CD4-positive, alpha-beta T cell treated with Interleukin-4 for 1 hour (primary cell): ENCODE measurements at regions not wholly inside any gene's neighbourhood (a gene's known extent, or its start where the extent isn't known, plus 50 kb on each side); places are given as distances from the start of the nearest gene placed in this dataset.

Experiments used
- DNase-seq, 2 donors: peaks; one replicate each; pipeline ENCODE4 v3.0.0-alpha.2; 2020 to 2022

GRCh38 chr5:54671681-54672080, 154.1 kb downstream of the SNX18 start:
- DNase-seq: no peak

DNA sequence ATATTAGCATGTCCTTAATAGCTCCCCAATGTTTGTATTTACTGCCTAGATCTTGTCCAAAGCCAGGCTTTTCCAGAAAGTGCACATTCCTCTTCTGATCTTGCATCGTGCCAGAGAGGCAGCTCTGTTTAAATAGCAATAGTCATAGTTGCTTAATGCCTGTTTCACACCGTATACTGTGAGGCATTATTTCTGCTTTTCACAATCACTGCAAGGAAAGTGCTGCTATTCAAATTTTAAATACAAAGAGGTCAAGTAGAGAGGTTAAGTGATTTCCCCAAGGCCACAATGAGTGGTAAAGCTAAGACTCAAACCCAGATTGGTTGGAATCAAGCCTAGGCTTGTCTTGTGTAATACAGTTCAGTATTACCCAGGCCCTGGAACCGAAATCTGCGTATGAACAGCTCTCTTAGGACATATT, 153.6 kb downstream of the SNX18 start:
- peak in 1 of 2 donors; percentile 26 for DNase-seq

DNA sequence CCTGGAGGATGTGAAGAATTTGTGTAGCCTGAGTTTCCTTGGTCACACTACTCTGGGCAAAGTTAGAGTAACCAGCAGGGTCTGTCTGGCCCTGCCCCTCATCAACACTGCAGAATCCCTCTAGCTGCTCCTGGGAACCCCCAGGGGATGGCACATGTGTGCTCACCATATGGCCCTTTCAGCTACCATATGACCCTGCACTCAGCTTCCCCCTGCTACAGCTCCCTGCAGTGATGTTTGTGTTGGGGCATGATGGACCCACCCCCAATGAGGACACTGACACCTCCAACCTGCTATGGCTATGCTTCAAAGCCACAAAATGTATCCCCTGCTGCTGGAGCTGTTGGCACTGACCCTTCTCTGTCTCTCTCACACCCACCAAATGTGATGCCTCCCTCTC, 152.7 kb downstream of the SNX18 start:
- DNase-seq: no peak

GRCh38 chr5:54669845-54670244, 152.3 kb downstream of the SNX18 start:
- no peak for DNase-seq

- no peak for DNase-seq
These were observed 151.7 kb downstream of the SNX18 start for GRCh38 chr5:54669285-54669684.

- DNase-seq: no peak
These were observed 150.5 kb downstream of the SNX18 start for GRCh38 chr5:54668096-54668495.

- DNase-seq: no peak
These were observed 149.6 kb downstream of the SNX18 start for GRCh38 chr5:54667136-54667535.

GRCh38 chr5:54663866-54664265, 146.3 kb downstream of the SNX18 start:
- no peak for DNase-seq

DNA sequence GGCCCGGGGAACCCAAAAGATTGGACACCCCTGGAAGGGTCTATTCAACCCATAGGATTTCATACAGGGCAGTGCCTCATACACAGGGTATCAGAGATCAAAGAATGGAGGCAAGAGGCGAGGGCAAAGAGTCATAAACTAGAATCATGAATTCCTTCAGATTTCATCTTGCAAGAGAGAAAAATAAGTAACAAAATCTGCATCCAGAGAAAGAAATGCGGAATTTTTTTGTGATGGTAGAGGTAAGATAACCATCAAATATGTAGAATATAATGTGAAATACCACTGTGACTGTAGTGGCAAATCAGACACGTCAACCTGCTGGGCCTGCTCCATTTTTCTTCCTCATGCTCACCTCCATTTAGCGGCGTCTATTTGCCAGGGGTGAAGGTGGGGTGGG, 143.6 kb downstream of the SNX18 start:
- no peak for DNase-seq

GRCh38 chr5:54659700-54660131, 142.2 kb downstream of the SNX18 start:
- DNase-seq: no peak

DNA sequence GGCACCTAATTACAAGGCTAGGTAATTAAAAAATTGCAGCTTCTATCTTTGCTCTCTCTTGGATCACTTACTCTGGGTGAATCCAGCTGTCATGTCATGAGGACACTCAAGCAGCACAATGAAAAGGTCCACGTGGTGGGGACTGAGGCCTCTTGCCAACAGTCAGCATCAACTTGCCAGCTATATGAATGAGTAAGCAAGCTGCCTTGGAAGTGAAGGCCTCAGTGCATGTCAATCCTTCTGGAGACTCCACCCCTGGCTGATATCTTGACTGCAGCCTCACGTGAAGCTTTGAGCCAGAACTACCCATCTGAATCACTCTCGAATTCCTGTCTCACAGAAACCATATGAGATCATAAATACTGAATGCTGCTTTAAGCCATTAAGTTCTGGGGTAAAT, 140.5 kb downstream of the SNX18 start:
- no peak for DNase-seq

GRCh38 chr5:54656261-54656728, 138.7 kb downstream of the SNX18 start:
- DNase-seq: no peak

DNA sequence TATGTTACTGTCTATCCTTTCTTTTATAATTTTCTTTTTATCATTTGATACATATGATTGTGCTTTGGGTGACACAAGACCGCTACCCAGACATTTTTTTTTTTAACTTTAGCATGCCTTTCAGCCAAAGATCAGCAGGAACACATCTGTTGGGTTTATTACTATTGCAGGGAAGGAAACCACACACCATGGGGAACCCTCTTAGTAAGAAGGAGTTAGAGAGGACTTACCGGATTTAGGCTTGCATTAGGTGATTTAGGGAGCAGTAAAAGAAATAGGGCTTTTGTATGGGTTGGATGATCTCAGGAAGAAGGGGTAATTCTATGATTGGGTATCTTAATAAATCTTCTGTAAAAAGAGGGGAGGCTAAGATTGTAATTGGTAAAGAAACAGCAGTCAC, 138.2 kb downstream of the SNX18 start:
- DNase-seq: no peak

- DNase-seq: no peak
These were observed 137.7 kb downstream of the SNX18 start for GRCh38 chr5:54655266-54655665.

DNA sequence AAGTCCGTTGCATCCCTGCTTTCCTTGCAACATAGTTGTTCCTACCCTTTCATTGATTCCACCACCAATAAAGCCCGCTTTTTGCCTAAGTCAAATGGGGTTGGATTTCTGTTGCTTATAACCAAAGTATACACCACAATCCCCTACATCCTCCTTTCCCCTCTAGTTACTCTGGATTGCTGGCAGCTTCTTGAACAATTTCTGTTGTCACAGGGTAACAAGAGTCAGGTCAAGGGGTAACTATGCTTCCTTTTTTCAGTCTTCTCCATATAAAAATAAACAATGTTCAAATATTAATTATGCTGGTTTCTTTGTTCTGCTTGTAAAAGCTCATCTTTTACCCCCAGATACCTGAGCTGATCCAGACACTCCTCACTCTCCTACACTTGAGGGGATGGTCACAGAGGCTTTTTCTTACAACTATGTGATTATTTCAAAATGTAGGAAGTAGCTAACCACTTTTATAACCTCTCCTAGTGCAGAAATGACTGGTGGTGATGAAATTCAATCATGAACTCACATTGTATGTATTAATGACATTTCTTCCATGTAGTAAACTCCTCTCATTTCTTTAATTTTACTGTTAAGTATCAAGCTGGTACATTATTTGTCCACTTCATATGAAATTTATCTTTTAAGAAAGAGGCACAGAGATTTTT, 136.5 kb downstream of the SNX18 start:
- no peak for DNase-seq

DNA sequence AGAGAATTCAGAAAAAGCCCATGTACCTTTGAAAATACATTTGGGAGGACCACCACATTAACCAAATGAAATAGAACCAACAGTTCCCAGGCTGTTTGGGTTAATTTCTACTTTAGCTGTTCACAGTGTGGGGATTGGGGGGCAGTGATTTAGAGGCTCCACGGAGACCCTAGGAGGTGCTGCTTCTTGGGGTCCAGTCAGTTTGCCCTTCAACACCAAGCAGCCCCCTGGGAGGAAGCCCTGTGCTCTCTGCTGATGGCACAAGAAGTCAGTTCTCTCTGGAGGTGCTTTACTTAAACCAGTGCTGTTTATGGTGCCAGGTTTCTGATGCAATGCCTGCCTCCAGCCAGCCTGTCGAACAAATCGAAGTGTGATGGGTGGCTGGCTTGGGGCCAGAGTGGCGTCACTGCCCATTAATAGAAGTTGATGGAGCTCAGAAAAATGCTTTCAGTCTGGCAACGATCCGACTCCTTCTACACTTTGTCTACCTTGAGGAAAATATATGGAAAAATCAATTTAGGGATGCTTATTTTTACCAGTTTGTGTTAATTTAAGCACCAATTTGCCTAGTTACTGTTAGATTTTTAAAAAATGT, 134.0 kb downstream of the SNX18 start:
- no peak for DNase-seq

DNA sequence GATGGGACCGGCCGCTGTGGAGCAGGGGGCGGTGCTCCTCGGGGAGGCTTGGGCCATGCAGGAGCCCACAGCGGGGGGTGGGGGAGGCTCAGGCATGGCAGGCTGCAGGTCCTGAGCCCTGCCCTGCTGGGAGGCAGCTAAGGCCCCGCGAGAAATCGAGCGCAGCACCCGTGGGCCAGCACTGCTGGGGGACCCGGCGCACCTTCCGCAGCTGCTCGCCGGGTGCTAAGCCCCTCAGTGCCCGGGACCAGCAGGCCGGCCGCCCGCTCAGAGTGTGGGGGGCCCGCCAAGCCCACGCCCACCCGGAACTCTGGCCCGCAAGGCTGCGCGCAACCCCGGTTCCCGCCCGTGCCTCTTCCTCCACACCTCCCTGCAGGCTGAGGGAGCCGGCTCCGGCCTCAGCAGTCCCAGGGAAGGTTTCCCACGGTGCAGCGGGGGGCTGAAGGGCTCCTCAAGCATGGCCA, 131.5 kb downstream of the SNX18 start:
- no peak for DNase-seq

DNA sequence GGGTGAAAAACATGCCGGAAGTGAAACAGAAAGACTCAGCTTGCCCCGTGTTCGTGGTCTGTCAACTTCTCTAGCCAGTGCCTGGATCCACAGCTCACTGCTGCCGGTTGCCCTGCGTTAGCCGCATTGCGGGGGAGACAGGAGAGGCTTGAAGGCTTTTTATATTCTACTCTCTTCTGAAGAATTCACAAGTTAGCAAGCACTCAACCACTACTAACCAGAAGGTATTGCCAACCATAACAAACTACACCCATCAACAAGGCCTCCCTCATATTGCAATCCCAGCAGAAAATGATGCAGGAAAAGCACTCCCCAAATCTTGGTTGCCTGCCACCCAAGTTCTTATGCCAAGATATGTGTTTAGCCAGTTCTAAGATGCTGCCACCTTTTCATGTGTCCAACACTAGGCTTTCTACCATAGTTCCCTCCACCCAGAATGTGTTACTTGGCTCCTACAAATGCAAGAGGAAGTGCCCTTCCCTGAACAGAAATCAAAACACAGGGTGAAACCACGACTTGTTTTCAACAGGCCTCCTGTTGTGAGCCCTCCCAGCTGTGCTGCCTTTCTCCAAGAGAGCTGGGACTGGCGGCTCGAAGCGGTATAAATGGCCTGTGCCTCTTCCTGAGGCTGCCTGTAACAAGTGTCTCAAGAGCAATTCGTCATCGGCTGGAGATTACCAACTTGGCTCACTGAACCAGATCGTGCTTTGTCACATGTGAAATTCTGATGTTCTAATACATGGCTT, 129.0 kb downstream of the SNX18 start:
- DNase-seq: peak; percentile 78 to 84

- no peak for DNase-seq
These were observed 128.4 kb downstream of the SNX18 start for GRCh38 chr5:54645882-54646355.

GRCh38 chr5:54644226-54644625, 126.7 kb downstream of the SNX18 start:
- no peak for DNase-seq

DNA sequence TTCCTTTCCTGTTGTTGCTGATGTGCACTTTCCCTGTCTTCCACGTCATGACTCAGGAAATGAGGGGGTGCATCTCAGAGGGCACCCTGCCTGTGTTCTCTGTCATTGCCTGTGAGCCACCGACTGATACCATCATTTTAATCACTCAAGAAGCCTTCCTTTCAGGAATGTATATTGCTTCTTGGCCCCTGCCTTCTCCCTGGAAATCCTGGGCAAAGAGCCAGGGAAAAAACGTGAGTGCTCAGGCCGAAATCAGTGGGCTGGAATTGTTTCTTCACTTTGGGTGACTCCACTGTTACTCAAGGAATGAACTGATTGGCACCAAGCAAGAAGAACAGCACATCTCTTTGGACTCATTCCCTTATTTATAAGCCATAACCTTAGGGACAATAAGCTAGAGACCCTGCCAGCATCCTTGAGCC, 126.1 kb downstream of the SNX18 start:
- DNase-seq: no peak

DNA sequence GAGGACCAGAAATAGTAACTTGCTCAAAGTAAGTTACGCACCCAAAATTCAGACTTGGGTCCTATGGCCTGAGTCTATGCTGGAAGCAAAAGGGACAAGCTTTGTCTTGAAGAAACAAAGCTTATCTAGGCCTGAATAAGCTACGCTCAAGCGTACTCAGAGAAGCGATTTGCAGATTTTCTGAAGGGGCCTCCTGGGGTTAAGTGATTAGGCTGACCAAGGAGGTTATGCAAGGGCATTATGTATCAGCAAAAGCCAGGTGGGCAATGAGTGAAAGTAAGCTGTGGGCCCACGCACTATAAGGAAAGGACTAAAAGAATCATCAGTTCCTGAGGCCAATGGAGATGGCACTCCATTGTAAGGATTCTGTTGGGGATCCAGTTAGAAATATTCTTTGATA, 122.1 kb downstream of the SNX18 start:
- no peak for DNase-seq

- peak in 1 of 2 donors; percentile 54 for DNase-seq
These were observed 120.5 kb downstream of the SNX18 start for GRCh38 chr5:54638106-54638505.

- DNase-seq: no peak
These were observed 120.1 kb downstream of the SNX18 start for GRCh38 chr5:54637654-54638053.
